ENCODE measurements at regions not wholly inside any gene's neighbourhood (a gene's known extent, or its start where the extent isn't known, plus 50 kb on each side); places are given as distances from the start of the nearest gene placed in this dataset.

DNA sequence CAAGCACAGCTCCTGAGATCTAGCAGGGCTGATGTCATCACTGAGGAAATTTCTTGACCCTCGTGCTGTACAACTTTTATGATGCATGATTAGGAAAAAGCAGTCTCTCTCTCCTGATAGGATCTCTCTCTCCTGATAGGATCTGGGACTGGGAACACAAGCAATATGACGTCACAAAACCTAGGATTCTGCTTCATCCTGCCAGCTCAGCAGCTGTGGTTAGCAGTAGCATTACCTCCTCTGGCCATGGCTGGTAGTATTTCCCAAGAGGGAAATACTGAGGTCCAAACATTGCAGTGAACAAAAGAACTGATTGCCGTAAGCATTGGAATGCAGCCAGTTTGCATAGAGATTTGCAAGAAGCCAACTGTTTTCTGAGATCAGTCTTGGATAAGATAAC lies 521.2 kb upstream of the POU3F3 start (continued):
- TF ChIP-seq ZNF639 (CRISPR knock-in tag; conservative IDR thresholded peaks at IDR 0.05) (no peak), ZNF530 (CRISPR knock-in tag; IDR thresholded peaks at IDR 0.05; ENCODE audit: low read depth) (no peak)

- POLR2A ChIA-PET: no interaction called here
- CTCF ChIA-PET (ENCODE audit: low intra/inter-chr PET ratio, low total read pairs): no interaction called here
- no peaks in the 10 kb centered on the region for H3K27me3 ChIP-seq (ENCODE audit: control insufficient read depth in 1 of 2, insufficient read depth in 2 of 2, low read length in 2 of 2)
- H3K4me2 ChIP-seq (ENCODE audit: low read depth, low read length): no peak overlapping the region
- DNase-seq (ENCODE audit: low spot score) (no peak), ATAC-seq (no peak), FAIRE-seq (no peak)
- in situ Hi-C loops (cut with HindIII; ENCODE audit: extremely low pct_ligation_motif_present, low pct_unique_long_range_greater_than_20kb) (no loop called here), intact Hi-C loops (cut with micrococcal nuclease; ENCODE audit: unreplicated experiment) (no loop called here)
- H3K9me3 ChIP-seq (ENCODE audit: low read length): no peaks in the 10 kb centered on the region; the same call in 1 of the 2 replicates
- 3% methylated on average over 2 of the region's 2 CpGs for WGBS (ENCODE audit: low lambda C conversion rate)
- no TSS peak for BruUV-seq (replicated peaks)
- H3K79me2 ChIP-seq (ENCODE audit: insufficient read depth, low read length): no peaks in the 10 kb centered on the region
- no peak overlapping the region for H2AFZ ChIP-seq (ENCODE audit: low read length)
- H3K27ac ChIP-seq (ENCODE audit: extremely low read length, insufficient read depth, low read length): no peak overlapping the region
- no peak overlapping the region for H3K9ac ChIP-seq (ENCODE audit: insufficient read depth, low read depth, low read length)
- H3K4me1 ChIP-seq (ENCODE audit: insufficient read depth, low read length): no peaks in the 10 kb centered on the region
- no peak overlapping the region for H3K4me3 ChIP-seq (replicated peaks in 1 of 3; ENCODE audit: insufficient read depth in 1 of 3, low read depth in 2 of 3, low read length in 3 of 3)
- H4K20me1 ChIP-seq (ENCODE audit: insufficient read depth, low read length): no peaks in the 10 kb centered on the region
- no peak for TF ChIP-seq TAF15 (IDR thresholded peaks at IDR 0.05; ENCODE audit: low read depth, low read length, poor library complexity, severe bottlenecking)
- no peak for TF ChIP-seq ZSCAN20 (CRISPR knock-in tag; IDR thresholded peaks at IDR 0.05; ENCODE audit: borderline replicate concordance)
- no peak for TF ChIP-seq NR3C1 (CRISPR knock-in tag; IDR thresholded peaks at IDR 0.05)
- no peaks in the 10 kb centered on the region for H3K36me3 ChIP-seq (replicated peaks in 1 of 2; ENCODE audit: control insufficient read depth in 1 of 2, insufficient read depth in 2 of 2, low read length in 2 of 2)
Measured at GRCh38 chr2:104337869-104338268, 516.0 kb upstream of the POU3F3 start.

- no peak overlapping the region for H3K9ac ChIP-seq (ENCODE audit: insufficient read depth, low read depth, low read length)
- BruUV-seq (replicated peaks): no TSS peak
- H3K27me3 ChIP-seq (ENCODE audit: control insufficient read depth in 1 of 2, insufficient read depth in 2 of 2, low read length in 2 of 2): no peaks in the 10 kb centered on the region
- no peaks in the 10 kb centered on the region for H3K9me3 ChIP-seq (ENCODE audit: low read length)
- ChIA-PET CTCF (ENCODE audit: low intra/inter-chr PET ratio, low total read pairs) (no interaction called here), POLR2A (no interaction called here)
- H4K20me1 ChIP-seq (ENCODE audit: insufficient read depth, low read length): no peaks in the 10 kb centered on the region
- TF ChIP-seq MTERF4 (CRISPR knock-in tag; IDR thresholded peaks at IDR 0.05): no peak
- no peak for TF ChIP-seq ZBTB38 (CRISPR knock-in tag; IDR thresholded peaks at IDR 0.05)
- TF ChIP-seq KLF11 (CRISPR knock-in tag; IDR thresholded peaks at IDR 0.05): no peak
- TF ChIP-seq NFE2 (CRISPR knock-in tag; IDR thresholded peaks at IDR 0.05): no peak
- TF ChIP-seq NCOA5 (CRISPR knock-in tag; IDR thresholded peaks at IDR 0.05): no peak
- TF ChIP-seq SRSF4 (IDR thresholded peaks at IDR 0.05; ENCODE audit: low read depth, low read length, poor library complexity, severe bottlenecking): no peak
- no peak for TF ChIP-seq CHD4 (IDR thresholded peaks at IDR 0.05; ENCODE audit: borderline replicate concordance, low read length)
- TF ChIP-seq WIZ (CRISPR knock-in tag; IDR thresholded peaks at IDR 0.05): no peak
- TF ChIP-seq, protein P1, sequence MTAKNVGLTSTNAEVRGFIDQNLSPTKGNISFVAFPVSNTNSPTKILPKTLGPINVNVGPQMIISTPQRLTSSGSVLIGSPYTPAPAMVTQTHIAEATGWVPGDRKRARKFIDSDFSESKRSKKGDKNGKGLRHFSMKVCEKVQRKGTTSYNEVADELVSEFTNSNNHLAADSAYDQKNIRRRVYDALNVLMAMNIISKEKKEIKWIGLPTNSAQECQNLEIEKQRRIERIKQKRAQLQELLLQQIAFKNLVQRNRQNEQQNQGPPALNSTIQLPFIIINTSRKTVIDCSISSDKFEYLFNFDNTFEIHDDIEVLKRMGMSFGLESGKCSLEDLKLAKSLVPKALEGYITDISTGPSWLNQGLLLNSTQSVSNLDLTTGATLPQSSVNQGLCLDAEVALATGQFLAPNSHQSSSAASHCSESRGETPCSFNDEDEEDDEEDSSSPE (CRISPR knock-in tag; IDR thresholded peaks at IDR 0.05): no peak
- TF ChIP-seq SMAD1 (CRISPR knock-in tag; IDR thresholded peaks at IDR 0.05; ENCODE audit: borderline replicate concordance, low read depth): no peak
- WGBS (ENCODE audit: low lambda C conversion rate): 35% methylated on average over 4 of the region's 4 CpGs
- no peak overlapping the region for H3K4me2 ChIP-seq (ENCODE audit: low read depth, low read length)
- H3K27ac ChIP-seq (ENCODE audit: extremely low read length, insufficient read depth, low read length): no peak overlapping the region
- H3K79me2 ChIP-seq (ENCODE audit: insufficient read depth, low read length): no peaks in the 10 kb centered on the region
- ATAC-seq: no peak
- intact Hi-C loops (cut with micrococcal nuclease; ENCODE audit: unreplicated experiment) (no loop called here), in situ Hi-C loops (cut with HindIII; ENCODE audit: extremely low pct_ligation_motif_present, low pct_unique_long_range_greater_than_20kb) (no loop called here)
- no peak for FAIRE-seq
- DNase-seq (ENCODE audit: low spot score): no peak
- H3K36me3 ChIP-seq (replicated peaks in 1 of 2; ENCODE audit: control insufficient read depth in 1 of 2, insufficient read depth in 2 of 2, low read length in 2 of 2): no peaks in the 10 kb centered on the region
- H3K4me1 ChIP-seq (ENCODE audit: insufficient read depth, low read length): no peaks in the 10 kb centered on the region
- no peak overlapping the region for H2AFZ ChIP-seq (ENCODE audit: low read length)
- H3K4me3 ChIP-seq (replicated peaks in 1 of 3; ENCODE audit: insufficient read depth in 1 of 3, low read depth in 2 of 3, low read length in 3 of 3): no peak overlapping the region
Measured at GRCh38 chr2:104340162-104340561, 513.8 kb upstream of the POU3F3 start.

Measured in HepG2 (cell line).